Keratinocyte (primary cell): ENCODE measurements at regions not wholly inside any gene's neighbourhood (a gene's known extent, or its start where the extent isn't known, plus 50 kb on each side); places are given as distances from the start of the nearest gene placed in this dataset.

Experiments
- DNase-seq: peaks from one replicate; pipeline ENCODE4 v3.0.0-alpha.2; 2011; ENCODE audit warnings: low read depth, missing footprints, low spot score
- FAIRE-seq: peaks from 2 replicates; lab custom pipeline; 2011; peaks lifted over from hg19 to GRCh38; lab: Jason Lieb, UNC
- H2AFZ ChIP-seq: 2 replicates; pipeline ENCODE4 v1.6.0; 2012; ENCODE audit warnings: low read length, control low read depth, inconsistent platforms; ENCODE audit not compliant: control insufficient read depth
- H3K27ac ChIP-seq: 2 replicates; pipeline ENCODE4 v1.5.1; 2011; ENCODE audit warnings: low read length; ENCODE audit not compliant: control insufficient read depth, insufficient read depth
- H3K27me3 ChIP-seq: 3 replicates; pipeline ENCODE4 v1.6.0; 2011; ENCODE audit warnings: low read length; ENCODE audit not compliant: control insufficient read depth, insufficient read depth; ENCODE audit errors: extremely low read depth
- H3K36me3 ChIP-seq, 2 experiments: 2 replicates in 1 of 2; 3 replicates in 1 of 2; pipeline ENCODE4 v1.5.1; 2011; ENCODE audit warnings: low read length in 2 of 2, mild to moderate bottlenecking in 1 of 2; ENCODE audit not compliant: control insufficient read depth in 2 of 2, insufficient read depth in 2 of 2; ENCODE audit errors: extremely low read depth in 1 of 2
- H3K4me1 ChIP-seq: 3 replicates; pipeline ENCODE4 v1.5.1; 2011; ENCODE audit warnings: low read length; ENCODE audit not compliant: control insufficient read depth, insufficient read depth; ENCODE audit errors: extremely low read depth
- H3K4me2 ChIP-seq: 3 replicates; pipeline ENCODE4 v1.6.0; 2011; ENCODE audit warnings: low read depth, low read length; ENCODE audit not compliant: control insufficient read depth, insufficient read depth; ENCODE audit errors: extremely low read depth
- H3K4me3 ChIP-seq, 3 experiments: fragments of 200-600 bp in 1 of 3; sonication (generic) in 1 of 3; 2 replicates in 2 of 3; 3 replicates in 1 of 3; pipeline ENCODE4 v1.5.1; 2011 to 2016; ENCODE audit warnings: low read length in 3 of 3, mild to moderate bottlenecking in 3 of 3, control low read depth in 2 of 3, inconsistent platforms in 1 of 3, low read depth in 1 of 3, mixed read lengths in 1 of 3, mixed run types in 1 of 3, moderate library complexity in 1 of 3; ENCODE audit not compliant: control insufficient read depth in 2 of 3, insufficient read depth in 2 of 3; ENCODE audit errors: extremely low read depth in 1 of 3
- H3K79me2 ChIP-seq: 2 replicates; pipeline ENCODE4 v1.6.0; 2012; ENCODE audit warnings: low read length; ENCODE audit not compliant: control insufficient read depth, insufficient read depth
- H3K9ac ChIP-seq: 3 replicates; pipeline ENCODE4 v1.6.0; 2011; ENCODE audit warnings: low read length; ENCODE audit not compliant: control insufficient read depth, insufficient read depth; ENCODE audit errors: extremely low read depth
- H3K9me1 ChIP-seq: 3 replicates; pipeline ENCODE4 v1.6.0; 2011; ENCODE audit warnings: low read length; ENCODE audit not compliant: control insufficient read depth, insufficient read depth; ENCODE audit errors: extremely low read depth
- H3K9me3 ChIP-seq: 2 replicates; pipeline ENCODE4 v1.5.1; 2012; ENCODE audit warnings: low read depth, low read length; ENCODE audit not compliant: control insufficient read depth
- H4K20me1 ChIP-seq: 3 replicates; pipeline ENCODE4 v1.6.0; 2011; ENCODE audit warnings: low read length; ENCODE audit not compliant: control insufficient read depth, insufficient read depth; ENCODE audit errors: extremely low read depth
- CTCF ChIP-seq, 3 experiments: IDR thresholded peaks in 1 of 3; conservative IDR thresholded peaks in 1 of 3; optimal IDR thresholded peaks in 1 of 3; 2 replicates in 2 of 3; 3 replicates in 1 of 3; pipeline versions ENCODE3 to v1.5.1; 2011; ENCODE audit warnings: low read length in 3 of 3, mild to moderate bottlenecking in 3 of 3, moderate library complexity in 2 of 3, control low read depth in 1 of 3, inconsistent platforms in 1 of 3; ENCODE audit not compliant: insufficient read depth in 2 of 3; ENCODE audit errors: extremely low read depth in 1 of 3
- EZH2 ChIP-seq: IDR thresholded peaks from one replicate; pipeline ENCODE4 v1.6.1; 2012; ENCODE audit warnings: inconsistent platforms, mild to moderate bottlenecking, low read length, moderate library complexity
- dilution Hi-C: fragments of 300-500 bp; cut with MboI; formaldehyde crosslinking; loops from one replicate; pipeline ENCODE4 v1.7.0; 2020; ENCODE audit warnings: low sequenced_read_pairs; ENCODE audit not compliant: extremely low pct_ligation_motif_present

- FAIRE-seq, result no peak
These were observed 362.2 kb downstream of the LRATD1 start for GRCh38 chr2:14994721-14995120.

GRCh38 chr2:14996351-14997014 is 364.0 kb downstream of the LRATD1 start:
- Histone ChIP-seq H2AFZ (no peak overlapping the region), H3K9me3 (no peaks in the 10 kb centered on the region), H3K27ac (no peak overlapping the region), H3K79me2 (no peaks in the 10 kb centered on the region), H4K20me1 (no peaks in the 10 kb centered on the region), H3K4me1 (no peaks in the 10 kb centered on the region), H3K36me3 (no peaks in the 10 kb centered on the region), H3K4me2 (no peak overlapping the region), H3K4me3 (no peak overlapping the region), H3K9ac (no peak overlapping the region), H3K9me1 (no peaks in the 10 kb centered on the region), H3K27me3 (no peaks in the 10 kb centered on the region)
- DNase-seq (no peak), FAIRE-seq (no peak)
- TF ChIP-seq CTCF (optimal IDR thresholded peaks at IDR 0.05 in 1 of 3, IDR thresholded peaks at IDR 0.05 in 1 of 3, conservative IDR thresholded peaks at IDR 0.05 in 1 of 3; ENCODE audit: extremely low read depth in 1 of 3, insufficient read depth in 2 of 3, low read length in 3 of 3), result no peak
- TF ChIP-seq EZH2, result no peak
- dilution Hi-C loops, result no loop called here

More at GRCh38 chr2:14994721-14995120, 362.2 kb downstream of the LRATD1 start:
- Histone ChIP-seq H3K79me2 (no peaks in the 10 kb centered on the region), H3K9me1 (no peaks in the 10 kb centered on the region), H4K20me1 (no peaks in the 10 kb centered on the region), H2AFZ (no peak overlapping the region), H3K9ac (no peak overlapping the region), H3K27me3 (no peaks in the 10 kb centered on the region), H3K36me3 (no peaks in the 10 kb centered on the region), H3K4me1 (no peaks in the 10 kb centered on the region), H3K4me2 (no peak overlapping the region), H3K9me3 (no peaks in the 10 kb centered on the region), H3K27ac (no peak overlapping the region), H3K4me3 (no peak overlapping the region)
- dilution Hi-C loops, result no loop called here
- DNase-seq, result no peak
- no peak for TF ChIP-seq EZH2
- no peak for TF ChIP-seq CTCF (optimal IDR thresholded peaks at IDR 0.05 in 1 of 3, IDR thresholded peaks at IDR 0.05 in 1 of 3, conservative IDR thresholded peaks at IDR 0.05 in 1 of 3; ENCODE audit: extremely low read depth in 1 of 3, insufficient read depth in 2 of 3, low read length in 3 of 3)
